DOHH2 (cell line): ENCODE measurements at regions not wholly inside any gene's neighbourhood (a gene's known extent, or its start where the extent isn't known, plus 50 kb on each side); places are given as distances from the start of the nearest gene placed in this dataset.

Experiments used
- H3F3A ChIP-seq: fragments of 200-600 bp; sonication (generic), shearing (Covaris generic); 2 replicates; pipeline ENCODE4 v1.6.0; 2016; ENCODE audit warnings: antibody characterized with exemption, mild to moderate bottlenecking; ENCODE audit not compliant: control insufficient read depth, insufficient read depth
- H3K27ac ChIP-seq: fragments of 200-600 bp; sonication (generic); 2 replicates; pipeline ENCODE4 v1.5.1; 2014; ENCODE audit warnings: low read depth, mild to moderate bottlenecking, low read length, moderate library complexity
- H3K27me3 ChIP-seq: fragments of 200-600 bp; sonication (generic); 2 replicates; pipeline ENCODE4 v1.6.1; 2014; ENCODE audit warnings: mild to moderate bottlenecking, low read length, mixed read lengths; ENCODE audit not compliant: control insufficient read depth
- H3K36me3 ChIP-seq: fragments of 200-600 bp; sonication (generic); 2 replicates; pipeline ENCODE4 v1.6.1; 2014; ENCODE audit warnings: mild to moderate bottlenecking, low read length, moderate library complexity, mixed read lengths; ENCODE audit not compliant: control insufficient read depth
- H3K4me1 ChIP-seq: fragments of 200-600 bp; sonication (generic); 2 replicates; pipeline ENCODE4 v1.6.1; 2014; ENCODE audit warnings: mild to moderate bottlenecking, low read length, mixed read lengths; ENCODE audit not compliant: control insufficient read depth
- H3K4me2 ChIP-seq: fragments of 200-600 bp; sonication (generic); 2 replicates; pipeline ENCODE4 v1.6.0; 2014; ENCODE audit warnings: mild to moderate bottlenecking, low read length, moderate library complexity
- H3K4me3 ChIP-seq: fragments of 200-600 bp; sonication (generic); 2 replicates; pipeline ENCODE4 v1.5.1; 2014; ENCODE audit warnings: mild to moderate bottlenecking, low read length, mixed read lengths
- H3K79me2 ChIP-seq: fragments of 200-600 bp; sonication (generic); 2 replicates; pipeline ENCODE4 v1.6.1; 2014; ENCODE audit warnings: mild to moderate bottlenecking, low read length, mixed read lengths; ENCODE audit not compliant: control insufficient read depth
- H3K9me2 ChIP-seq: fragments of 200-600 bp; sonication (generic); replicated peaks from 2 replicates; pipeline ENCODE4 v1.6.1; 2014; ENCODE audit warnings: mild to moderate bottlenecking, low read length, mixed read lengths; ENCODE audit not compliant: control insufficient read depth
- H3K9me3 ChIP-seq: fragments of 200-600 bp; sonication (generic); 2 replicates; pipeline ENCODE4 v1.6.1; 2014; ENCODE audit warnings: antibody characterized with exemption, low read length, mixed read lengths; ENCODE audit not compliant: control insufficient read depth, insufficient read depth
- H4K20me1 ChIP-seq: fragments of 200-600 bp; sonication (generic); 2 replicates; pipeline ENCODE4 v1.6.0; 2014; ENCODE audit warnings: low read depth, mild to moderate bottlenecking, antibody characterized with exemption, low read length, moderate library complexity; ENCODE audit not compliant: control insufficient read depth, insufficient read depth
- EZH2phosphoT487 ChIP-seq: fragments of 200-600 bp; sonication (generic); IDR thresholded peaks from 2 replicates; pipeline ENCODE4 v1.6.1; 2017; ENCODE audit warnings: borderline replicate concordance, mild to moderate bottlenecking, antibody characterized with exemption, low read length, moderate library complexity, mixed read lengths
- TF ChIP-seq, protein P1 (sequence below): fragments of 200-600 bp; sonication (generic); IDR thresholded peaks from one replicate; pipeline ENCODE4 v1.5.1; 2014; ENCODE audit warnings: antibody characterized with exemption, mild to moderate bottlenecking, low read depth, low read length; ENCODE audit not compliant: poor library complexity, severe bottlenecking

DNA sequence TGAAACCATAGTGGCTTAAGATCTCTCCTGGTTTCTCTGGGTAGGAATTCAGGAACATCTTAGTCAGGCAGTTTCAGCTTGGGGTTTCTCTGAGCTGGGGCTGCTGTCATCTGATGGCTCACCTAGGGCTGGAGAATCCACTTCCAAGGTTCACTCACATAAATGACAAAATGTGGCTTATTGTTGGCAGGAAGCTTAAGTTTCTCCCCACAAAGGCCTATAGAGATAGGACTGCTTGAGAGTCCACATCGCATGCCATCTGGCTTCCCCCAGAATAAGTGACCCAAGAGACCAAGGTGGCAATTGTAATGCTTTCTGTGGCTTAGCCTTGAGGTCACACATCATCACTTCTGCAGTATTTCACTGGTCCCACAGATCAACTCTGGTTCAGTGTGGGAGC, 131.4 kb downstream of the EDN1 start:
- Histone ChIP-seq H3K4me3 (no peak overlapping the region), H4K20me1 (no peaks in the 10 kb centered on the region), H3K36me3 (no peaks in the 10 kb centered on the region), H3K4me2 (no peak overlapping the region), H3F3A (no peaks in the 10 kb centered on the region), H3K79me2 (no peaks in the 10 kb centered on the region), H3K9me3 (no peaks in the 10 kb centered on the region), H3K4me1 (no peaks in the 10 kb centered on the region), H3K27me3 (no peaks in the 10 kb centered on the region), H3K9me2 (no peaks in the 10 kb centered on the region), H3K27ac (no peak overlapping the region)
- TF ChIP-seq EZH2phosphoT487 = no peak
- TF ChIP-seq, protein P1, sequence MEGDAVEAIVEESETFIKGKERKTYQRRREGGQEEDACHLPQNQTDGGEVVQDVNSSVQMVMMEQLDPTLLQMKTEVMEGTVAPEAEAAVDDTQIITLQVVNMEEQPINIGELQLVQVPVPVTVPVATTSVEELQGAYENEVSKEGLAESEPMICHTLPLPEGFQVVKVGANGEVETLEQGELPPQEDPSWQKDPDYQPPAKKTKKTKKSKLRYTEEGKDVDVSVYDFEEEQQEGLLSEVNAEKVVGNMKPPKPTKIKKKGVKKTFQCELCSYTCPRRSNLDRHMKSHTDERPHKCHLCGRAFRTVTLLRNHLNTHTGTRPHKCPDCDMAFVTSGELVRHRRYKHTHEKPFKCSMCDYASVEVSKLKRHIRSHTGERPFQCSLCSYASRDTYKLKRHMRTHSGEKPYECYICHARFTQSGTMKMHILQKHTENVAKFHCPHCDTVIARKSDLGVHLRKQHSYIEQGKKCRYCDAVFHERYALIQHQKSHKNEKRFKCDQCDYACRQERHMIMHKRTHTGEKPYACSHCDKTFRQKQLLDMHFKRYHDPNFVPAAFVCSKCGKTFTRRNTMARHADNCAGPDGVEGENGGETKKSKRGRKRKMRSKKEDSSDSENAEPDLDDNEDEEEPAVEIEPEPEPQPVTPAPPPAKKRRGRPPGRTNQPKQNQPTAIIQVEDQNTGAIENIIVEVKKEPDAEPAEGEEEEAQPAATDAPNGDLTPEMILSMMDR = no peak

DNA sequence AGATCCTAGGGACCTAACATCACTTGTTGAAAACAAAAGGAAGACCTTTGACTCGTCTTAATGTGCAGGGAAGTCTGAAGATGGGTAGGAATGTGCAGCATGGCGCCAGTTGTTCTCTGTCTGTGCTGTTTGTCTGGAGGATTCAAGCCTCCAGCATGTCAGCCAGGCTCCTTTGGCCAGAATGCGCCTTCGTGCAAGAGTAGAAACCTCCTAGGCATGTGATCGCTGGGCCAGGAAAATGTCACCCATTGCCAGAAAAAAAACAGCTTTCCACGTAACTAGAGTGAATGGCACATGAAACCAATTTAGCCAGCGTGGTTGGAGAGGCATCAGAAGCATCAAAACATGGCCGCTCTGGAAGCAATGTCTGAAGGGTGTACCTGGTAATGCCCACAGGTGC, 132.7 kb downstream of the EDN1 start:
- H3K4me3 ChIP-seq = no peak overlapping the region
- H3K9me3 ChIP-seq = no peaks in the 10 kb centered on the region
- TF ChIP-seq, protein P1 = no peak
- no peak for TF ChIP-seq EZH2phosphoT487
- no peaks in the 10 kb centered on the region for H3K4me1 ChIP-seq
- no peak overlapping the region for H3K27ac ChIP-seq
- H3K4me2 ChIP-seq = no peak overlapping the region
- H3K79me2 ChIP-seq = no peaks in the 10 kb centered on the region
- no peaks in the 10 kb centered on the region for H3K9me2 ChIP-seq
- H4K20me1 ChIP-seq = no peaks in the 10 kb centered on the region
- no peaks in the 10 kb centered on the region for H3K27me3 ChIP-seq
- H3K36me3 ChIP-seq = no peaks in the 10 kb centered on the region
- H3F3A ChIP-seq = no peaks in the 10 kb centered on the region

DNA sequence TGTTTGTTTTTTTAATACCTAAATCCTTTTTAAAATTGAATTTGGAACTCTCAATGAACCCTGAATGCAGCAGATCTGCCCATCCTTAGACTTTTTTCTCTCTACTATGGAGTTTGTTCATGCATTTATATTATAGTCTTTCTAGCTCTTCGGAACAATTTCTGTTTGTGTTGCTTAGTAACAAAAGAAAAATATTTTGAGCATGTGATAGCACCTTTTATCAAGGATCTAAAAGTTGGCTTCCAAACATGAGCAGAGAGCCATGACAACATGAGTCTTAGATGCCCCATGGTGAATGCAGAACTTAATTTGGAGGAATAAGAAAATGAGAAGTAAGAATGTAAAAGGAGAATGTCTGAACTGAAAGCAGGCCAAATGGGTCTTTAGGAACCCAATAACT, 133.7 kb downstream of the EDN1 start:
- no peak overlapping the region for H3K4me3 ChIP-seq
- no peaks in the 10 kb centered on the region for H3K36me3 ChIP-seq
- no peaks in the 10 kb centered on the region for H3K9me2 ChIP-seq
- no peaks in the 10 kb centered on the region for H3F3A ChIP-seq
- no peak for TF ChIP-seq EZH2phosphoT487
- TF ChIP-seq, protein P1 = no peak
- no peaks in the 10 kb centered on the region for H3K4me1 ChIP-seq
- no peaks in the 10 kb centered on the region for H4K20me1 ChIP-seq
- no peak overlapping the region for H3K27ac ChIP-seq
- no peak overlapping the region for H3K4me2 ChIP-seq
- H3K79me2 ChIP-seq = no peaks in the 10 kb centered on the region
- no peaks in the 10 kb centered on the region for H3K9me3 ChIP-seq
- no peaks in the 10 kb centered on the region for H3K27me3 ChIP-seq

DNA sequence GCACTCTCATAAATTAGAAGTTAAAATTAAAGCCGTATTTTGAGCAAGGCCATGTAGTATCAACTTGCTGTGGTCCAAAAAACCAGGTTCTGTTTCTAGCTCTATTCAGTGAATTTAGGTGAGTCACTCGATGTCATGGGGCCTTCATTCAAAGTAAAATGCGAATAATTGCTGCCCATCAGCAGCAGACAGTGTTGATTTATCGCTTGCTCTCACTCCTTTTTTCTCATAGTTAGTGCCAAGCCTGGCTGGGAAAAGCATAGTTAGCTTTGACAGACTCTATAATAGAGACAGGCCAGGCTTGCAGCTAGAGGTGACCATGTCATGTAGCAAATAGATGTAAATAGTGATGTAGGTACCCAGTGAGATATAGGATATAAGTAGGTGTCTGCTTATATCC, 136.0 kb downstream of the EDN1 start:
- H3K9me2 ChIP-seq = no peaks in the 10 kb centered on the region
- no peaks in the 10 kb centered on the region for H3K9me3 ChIP-seq
- H3K4me3 ChIP-seq = no peak overlapping the region
- no peak overlapping the region for H3K27ac ChIP-seq
- H3K79me2 ChIP-seq = no peaks in the 10 kb centered on the region
- H3K27me3 ChIP-seq = no peaks in the 10 kb centered on the region
- TF ChIP-seq, protein P1 = no peak
- no peak for TF ChIP-seq EZH2phosphoT487
- H3F3A ChIP-seq = no peaks in the 10 kb centered on the region
- no peaks in the 10 kb centered on the region for H3K36me3 ChIP-seq
- no peak overlapping the region for H3K4me2 ChIP-seq
- H3K4me1 ChIP-seq = no peaks in the 10 kb centered on the region
- H4K20me1 ChIP-seq = no peaks in the 10 kb centered on the region
